Left forelimb (tissue), 1 donor: ENCODE measurements at regions not wholly inside any gene's neighbourhood (a gene's known extent, or its start where the extent isn't known, plus 50 kb on each side); places are given as distances from the start of the nearest gene placed in this dataset.
A peak's percentile ranks its signal among the peaks of the same experiment; 100 is the strongest.

Experiments used
- DNase-seq: peaks from one replicate; pipeline ENCODE4 v3.0.0-alpha.2; 2018; ENCODE audit warnings: low spot score

GRCh38 chr2:10498525-10499274, 50.6 kb upstream of the ODC1 start:
- peak; percentile 30 for DNase-seq
